Stimulated activated CD8-positive, alpha-beta memory T cell treated with anti-CD3 and anti-CD28 coated beads, Interleukin-12 subunit alpha, Interleukin-12 subunit beta, amount 100 ng/mL, for 24 hours (primary cell): ENCODE measurements at regions not wholly inside any gene's neighbourhood (a gene's known extent, or its start where the extent isn't known, plus 50 kb on each side); places are given as distances from the start of the nearest gene placed in this dataset.
"Not testable (repeated sequence)": the region's sequence is repeated elsewhere in the genome, so short reads cannot be mapped to it uniquely, and the experiment has no call there.

Experiments used
- DNase-seq: peaks from one replicate; pipeline ENCODE4 v3.0.0-alpha.2; 2020; ENCODE audit errors: extremely low read depth

DNA sequence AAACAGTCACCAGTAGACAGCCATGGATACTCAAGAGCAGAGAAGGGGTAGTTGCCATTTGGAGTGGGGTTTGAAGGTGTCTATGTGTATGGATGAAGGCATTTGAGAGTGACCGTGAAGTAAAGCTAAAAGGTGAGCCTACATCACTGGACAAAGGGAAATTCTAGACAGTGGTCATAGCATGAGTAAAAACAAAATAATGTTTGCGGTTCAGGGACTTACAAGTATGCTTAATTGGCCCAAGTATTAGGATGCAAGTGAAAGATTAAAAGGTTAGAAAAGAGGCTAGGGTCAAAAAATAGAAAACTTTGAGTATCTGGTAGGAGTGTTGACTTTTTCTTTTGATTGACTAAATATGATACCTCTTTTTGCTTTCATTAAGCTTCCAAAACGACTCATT lies 238.1 kb upstream of the SLC8A1 start:
- DNase-seq, result no peak

DNA sequence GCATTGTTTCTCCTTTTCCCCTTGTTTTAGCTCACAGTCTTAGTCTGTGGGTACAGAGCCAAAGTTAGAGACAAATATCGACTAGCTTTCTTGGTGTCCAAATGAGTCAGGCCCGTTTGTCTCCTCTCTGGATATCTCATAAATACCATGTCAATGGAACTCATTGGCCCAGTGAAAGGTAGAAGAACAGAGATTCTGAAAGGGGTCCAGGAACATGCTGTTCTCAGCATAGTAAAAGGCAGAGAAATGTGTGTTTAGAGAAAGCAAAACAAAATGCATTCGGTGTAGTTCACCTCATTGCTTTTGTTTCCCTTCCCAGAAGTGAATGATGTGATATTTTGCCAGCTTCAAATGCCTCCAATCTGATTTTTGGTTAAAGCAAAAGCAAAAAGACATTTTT lies 238.6 kb upstream of the SLC8A1 start:
- no peak for DNase-seq

- DNase-seq, result no peak
Measured at GRCh38 chr2:40700231-40700954, 248.5 kb upstream of the SLC8A1 start.

DNA sequence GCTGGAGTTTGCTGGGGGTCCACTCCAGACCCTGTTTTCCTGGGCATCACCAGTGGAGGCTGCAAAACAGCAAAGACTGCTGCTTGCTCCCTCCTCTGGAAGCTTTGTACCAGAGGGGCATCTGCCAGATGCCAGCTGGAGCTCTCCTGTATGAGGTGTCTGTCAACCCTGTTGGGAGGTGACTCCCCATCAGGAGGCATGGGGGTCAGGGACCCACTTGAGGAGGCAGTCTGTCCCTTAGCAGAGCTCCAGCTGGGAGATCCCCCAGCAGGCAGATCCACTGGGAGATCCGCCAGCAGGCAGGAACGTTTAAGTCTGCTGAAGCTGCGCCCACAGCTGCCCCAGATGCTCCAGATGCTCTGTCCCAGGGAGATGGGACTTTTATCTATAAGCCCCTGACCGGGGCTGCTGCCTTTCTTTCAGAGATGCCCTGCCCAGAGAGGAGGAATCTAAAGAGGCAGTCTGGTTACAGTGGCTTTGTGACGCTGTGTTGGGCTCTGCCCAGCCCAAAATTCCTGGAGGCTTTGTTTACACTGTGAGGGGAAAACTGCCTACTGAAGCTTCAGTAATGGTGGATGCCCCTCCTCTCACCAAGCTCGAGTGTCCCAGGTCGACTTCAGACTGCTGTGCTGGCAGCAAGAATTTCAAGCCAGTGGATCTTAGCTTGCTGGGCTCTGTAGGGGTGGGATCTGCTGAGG lies 260.5 kb upstream of the SLC8A1 start:
- not testable (repeated sequence) for DNase-seq

DNA sequence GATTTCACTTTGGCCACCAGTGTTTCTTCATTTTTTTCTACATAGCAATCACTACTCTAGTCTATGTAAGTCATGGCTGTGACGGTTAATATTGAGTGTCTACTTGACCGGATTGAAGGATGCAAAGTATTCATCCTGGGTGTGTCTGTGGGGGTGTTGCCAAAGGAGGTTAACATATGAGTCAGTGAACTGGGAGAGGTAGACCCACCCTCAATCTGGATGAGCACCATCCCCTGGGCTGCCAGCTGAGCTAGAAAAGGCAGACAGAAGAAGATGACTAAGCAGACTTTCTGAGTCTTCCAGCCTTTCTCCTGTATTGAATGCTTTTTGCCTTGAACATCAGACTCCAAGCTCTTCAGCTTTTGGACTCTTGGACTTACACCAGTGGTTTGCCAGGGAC lies 265.0 kb upstream of the SLC8A1 start:
- no peak for DNase-seq

DNA sequence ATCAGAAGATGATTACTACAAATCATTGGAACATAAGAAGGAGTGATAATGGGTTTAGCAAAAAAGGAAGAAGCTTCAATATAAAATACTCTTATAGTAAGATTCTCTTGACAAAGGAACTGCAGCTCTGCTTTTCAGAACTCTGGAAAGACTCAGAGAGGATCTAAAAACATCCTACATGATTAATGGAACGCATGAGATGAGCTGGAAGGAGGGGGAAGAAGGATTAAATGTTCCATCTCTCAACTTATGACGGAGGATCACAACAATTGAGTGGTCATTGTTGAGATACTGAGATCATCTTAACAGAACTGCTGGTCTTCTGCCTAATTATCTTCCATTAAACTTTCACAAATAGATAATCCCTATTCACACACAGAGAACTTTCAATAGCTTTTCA lies 267.5 kb upstream of the SLC8A1 start:
- DNase-seq, result no peak

- no peak for DNase-seq
Measured at GRCh38 chr2:40721595-40721994, 269.7 kb upstream of the SLC8A1 start.

GRCh38 chr2:40723194-40723593 lies 271.3 kb upstream of the SLC8A1 start:
- no peak for DNase-seq

GRCh38 chr2:40725040-40725439 lies 273.1 kb upstream of the SLC8A1 start:
- DNase-seq, result no peak

DNA sequence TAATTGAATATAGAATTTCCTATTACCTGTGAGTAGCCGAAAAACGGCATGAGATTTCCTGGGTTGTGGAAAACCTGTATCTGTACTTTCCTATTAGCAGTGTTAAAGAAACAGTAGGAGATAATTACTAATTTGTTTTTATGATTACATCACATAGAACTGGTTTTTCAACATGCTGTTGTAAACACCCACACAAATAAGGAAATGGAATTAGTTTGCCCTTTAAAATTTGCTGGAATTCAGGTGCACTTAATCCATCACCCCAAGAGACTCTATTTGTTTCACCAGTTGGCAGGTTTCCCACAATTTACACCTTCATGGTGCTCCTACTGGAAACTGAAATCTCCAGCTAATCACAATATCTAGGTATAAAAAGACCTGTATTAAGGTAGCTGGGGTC lies 274.1 kb upstream of the SLC8A1 start:
- no peak for DNase-seq

DNA sequence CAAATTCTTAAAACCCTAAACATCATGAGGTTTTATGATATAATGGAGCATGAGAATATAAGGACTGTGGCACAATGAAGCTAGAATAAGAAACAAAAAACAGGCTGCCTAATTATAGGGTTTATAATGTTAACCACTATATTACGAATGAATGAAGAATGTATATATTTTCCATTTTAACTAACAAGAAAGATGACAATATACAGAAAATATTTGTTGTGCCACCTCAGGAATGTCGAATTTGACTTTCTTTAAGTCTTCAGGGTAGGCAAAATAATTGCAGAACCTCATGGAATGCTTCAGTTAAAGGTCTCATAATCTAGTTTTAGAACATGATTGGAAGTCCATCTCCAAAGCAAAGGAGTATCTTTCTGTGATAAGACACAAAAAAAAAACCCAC lies 282.9 kb upstream of the SLC8A1 start:
- no peak for DNase-seq

DNA sequence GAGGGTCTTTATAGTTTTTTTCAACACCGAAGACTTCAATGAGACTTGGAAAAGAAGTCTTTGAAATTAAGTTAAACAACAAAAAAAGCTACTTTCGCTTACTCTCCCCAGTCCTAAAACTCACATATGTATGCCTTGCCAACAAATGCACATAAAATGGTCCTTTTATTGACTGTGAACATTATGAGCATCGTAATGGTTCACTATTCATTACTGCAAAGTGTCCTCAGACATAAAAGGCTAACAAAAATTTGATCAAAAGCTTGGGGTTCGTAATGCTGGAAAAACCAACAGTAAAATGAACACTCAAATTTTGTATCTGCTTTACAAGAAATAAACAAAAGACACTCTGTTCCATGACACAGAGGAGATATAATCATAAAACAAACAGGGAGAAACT lies 285.3 kb upstream of the SLC8A1 start:
- DNase-seq, result no peak

- no peak for DNase-seq
Measured at GRCh38 chr2:40740419-40740818, 288.5 kb upstream of the SLC8A1 start.

DNA sequence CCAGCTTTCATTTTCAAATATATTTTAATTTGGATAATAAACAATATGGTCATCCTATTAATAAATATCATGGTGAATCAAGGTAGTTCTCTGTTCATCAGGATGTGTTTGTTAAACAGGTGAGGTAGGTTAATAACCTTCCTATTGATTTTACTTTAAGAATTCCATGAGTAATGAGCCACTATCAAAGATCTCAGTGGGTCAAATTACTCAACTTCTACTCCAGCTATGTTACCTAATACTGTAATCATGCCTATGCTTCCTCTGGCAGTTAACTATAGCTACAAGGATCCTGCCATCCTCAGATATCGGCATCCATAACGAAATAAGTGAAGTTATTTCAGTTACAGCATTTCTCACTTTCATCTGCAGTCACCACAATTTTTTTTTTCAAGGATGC lies 289.6 kb upstream of the SLC8A1 start:
- DNase-seq, result no peak

DNA sequence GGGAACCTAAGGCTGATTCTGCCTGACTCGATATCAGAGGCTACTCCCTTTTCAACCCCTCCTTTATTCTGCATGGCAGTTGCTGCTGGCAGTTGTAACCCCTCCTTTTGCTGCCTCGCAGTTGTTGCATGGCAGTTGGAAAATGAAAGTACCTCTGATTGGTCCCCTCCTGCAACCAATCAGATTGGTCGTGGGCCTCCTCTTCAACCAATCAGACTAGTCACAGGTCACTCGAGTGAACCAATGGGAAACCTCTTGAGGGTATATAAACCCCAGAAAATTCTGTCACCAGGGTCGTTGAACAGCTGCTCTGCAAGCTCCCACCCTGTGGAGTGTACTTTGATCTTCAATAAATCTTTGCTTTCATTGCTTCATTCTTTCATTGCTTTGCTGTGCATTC lies 294.3 kb upstream of the SLC8A1 start:
- no peak for DNase-seq

GRCh38 chr2:40751981-40752380 lies 300.1 kb upstream of the SLC8A1 start:
- DNase-seq, result no peak

DNA sequence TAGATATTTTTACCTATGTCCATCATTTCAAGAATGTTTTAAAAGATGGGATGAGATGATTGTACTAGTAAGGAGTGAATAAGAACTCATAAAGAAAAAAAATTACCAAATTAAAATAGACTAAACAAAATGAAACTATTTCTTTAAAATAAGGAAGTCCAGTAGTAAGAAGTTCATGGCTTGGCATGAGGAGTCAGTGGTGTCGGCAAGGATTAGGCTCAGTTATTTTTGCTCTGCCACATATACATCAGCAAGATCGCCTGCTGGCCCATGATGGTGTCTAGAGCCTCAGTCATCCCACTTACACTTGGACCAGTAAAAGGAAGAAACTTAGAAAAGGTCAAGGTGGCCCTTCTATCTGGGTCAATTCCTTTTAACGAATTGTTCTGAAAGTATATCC lies 300.9 kb upstream of the SLC8A1 start:
- DNase-seq, result no peak

- no peak for DNase-seq
Measured at GRCh38 chr2:40754912-40755311, 303.0 kb upstream of the SLC8A1 start.

GRCh38 chr2:40758401-40759155 lies 306.7 kb upstream of the SLC8A1 start:
- DNase-seq, result no peak

- DNase-seq, result no peak
Measured at GRCh38 chr2:40760071-40760666, 308.3 kb upstream of the SLC8A1 start.

DNA sequence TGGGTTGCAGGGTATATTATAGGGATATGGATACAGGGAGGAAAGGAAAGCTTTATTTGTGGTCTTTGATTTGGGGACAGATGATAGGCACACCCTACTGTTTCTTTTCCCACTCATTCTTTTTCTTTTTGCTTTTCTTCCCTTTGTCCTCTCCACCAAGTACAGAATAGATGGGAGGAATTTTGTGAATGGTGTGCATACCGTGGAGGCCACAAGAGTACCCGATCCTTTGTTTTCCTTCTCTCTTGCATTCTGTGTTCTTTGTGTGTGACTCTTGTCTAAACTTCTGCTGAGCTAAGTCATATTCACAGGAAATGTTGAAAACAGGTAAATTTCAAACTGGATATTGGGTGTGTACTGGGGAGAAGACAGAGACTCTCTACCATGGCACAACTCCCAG lies 321.4 kb upstream of the SLC8A1 start:
- no peak for DNase-seq

GRCh38 chr2:40783704-40784103 lies 331.8 kb upstream of the SLC8A1 start:
- DNase-seq, result no peak

DNA sequence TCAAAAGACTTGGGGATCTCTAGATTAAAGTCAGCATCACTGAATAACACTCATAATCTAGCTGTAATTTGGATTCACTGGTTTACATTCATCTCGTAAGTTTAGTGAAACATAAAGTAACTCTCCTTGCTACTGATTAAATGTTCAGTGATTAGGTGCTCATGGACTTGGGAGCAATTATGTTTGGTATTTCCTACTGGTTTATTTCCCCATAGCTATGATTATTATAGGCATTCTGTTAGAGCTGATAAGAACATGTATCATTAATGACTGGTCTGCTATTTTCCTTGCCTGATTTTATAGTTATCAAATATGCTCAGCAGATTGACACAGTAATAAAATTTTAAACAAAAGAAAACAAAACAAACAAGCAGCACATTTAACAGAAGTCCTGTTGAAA lies 334.7 kb upstream of the SLC8A1 start:
- DNase-seq, result no peak
